Hepatocyte (in vitro differentiated cells): ENCODE measurements at regions not wholly inside any gene's neighbourhood (a gene's known extent, or its start where the extent isn't known, plus 50 kb on each side); places are given as distances from the start of the nearest gene placed in this dataset.

Experiments
- EZH2 ChIP-seq: fragments of 200-600 bp; sonication (generic); IDR thresholded peaks from 2 replicates; pipeline ENCODE4 v1.6.1; 2016; ENCODE audit warnings: antibody characterized with exemption, mild to moderate bottlenecking, borderline replicate concordance
- EZH2phosphoT487 ChIP-seq: fragments of 200-600 bp; sonication (generic); IDR thresholded peaks from one replicate; pipeline ENCODE4 v1.6.1; 2018; ENCODE audit warnings: antibody characterized with exemption, mild to moderate bottlenecking, low read depth, moderate library complexity; ENCODE audit not compliant: unreplicated experiment, severe bottlenecking
- TF ChIP-seq, protein P1 (sequence below): fragments of 200-600 bp; sonication (generic); IDR thresholded peaks from 2 replicates; pipeline ENCODE4 v1.5.1; 2016; ENCODE audit warnings: antibody characterized with exemption, mild to moderate bottlenecking; ENCODE audit not compliant: poor library complexity

DNA sequence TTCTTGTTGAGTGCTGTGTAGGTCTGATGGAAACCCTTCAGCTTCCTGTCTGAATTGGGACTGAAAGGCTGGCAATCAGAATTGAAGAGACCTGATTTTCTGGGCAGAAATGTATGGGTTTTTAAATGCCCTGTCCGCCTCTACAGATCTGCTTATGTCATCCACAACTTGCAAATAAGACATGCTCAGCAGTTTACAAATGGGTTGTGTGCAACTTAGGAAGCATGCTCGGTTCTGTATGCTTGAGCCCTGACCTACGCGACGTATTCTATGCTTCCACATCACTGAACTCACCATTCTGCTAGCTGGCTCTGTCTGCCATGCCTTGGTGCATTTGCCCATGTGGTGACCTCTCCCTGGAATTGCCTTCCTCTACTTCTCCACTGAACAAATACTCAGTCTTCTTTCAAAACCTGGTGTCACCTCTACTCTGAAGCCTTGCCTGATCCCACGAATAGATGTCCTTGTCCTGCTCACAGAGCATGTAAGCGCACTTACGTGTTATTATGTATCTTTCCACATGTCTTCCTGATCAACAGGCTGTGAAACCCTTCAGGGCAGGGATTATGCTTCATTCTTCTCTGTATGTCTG is 194.2 kb downstream of the ERCC6L2 start:
- TF ChIP-seq, protein P1, sequence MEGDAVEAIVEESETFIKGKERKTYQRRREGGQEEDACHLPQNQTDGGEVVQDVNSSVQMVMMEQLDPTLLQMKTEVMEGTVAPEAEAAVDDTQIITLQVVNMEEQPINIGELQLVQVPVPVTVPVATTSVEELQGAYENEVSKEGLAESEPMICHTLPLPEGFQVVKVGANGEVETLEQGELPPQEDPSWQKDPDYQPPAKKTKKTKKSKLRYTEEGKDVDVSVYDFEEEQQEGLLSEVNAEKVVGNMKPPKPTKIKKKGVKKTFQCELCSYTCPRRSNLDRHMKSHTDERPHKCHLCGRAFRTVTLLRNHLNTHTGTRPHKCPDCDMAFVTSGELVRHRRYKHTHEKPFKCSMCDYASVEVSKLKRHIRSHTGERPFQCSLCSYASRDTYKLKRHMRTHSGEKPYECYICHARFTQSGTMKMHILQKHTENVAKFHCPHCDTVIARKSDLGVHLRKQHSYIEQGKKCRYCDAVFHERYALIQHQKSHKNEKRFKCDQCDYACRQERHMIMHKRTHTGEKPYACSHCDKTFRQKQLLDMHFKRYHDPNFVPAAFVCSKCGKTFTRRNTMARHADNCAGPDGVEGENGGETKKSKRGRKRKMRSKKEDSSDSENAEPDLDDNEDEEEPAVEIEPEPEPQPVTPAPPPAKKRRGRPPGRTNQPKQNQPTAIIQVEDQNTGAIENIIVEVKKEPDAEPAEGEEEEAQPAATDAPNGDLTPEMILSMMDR = no peak
- TF ChIP-seq EZH2phosphoT487 = no peak
- no peak for TF ChIP-seq EZH2
